GM23338 (cell line): ENCODE measurements at regions not wholly inside any gene's neighbourhood (a gene's known extent, or its start where the extent isn't known, plus 50 kb on each side); places are given as distances from the start of the nearest gene placed in this dataset.

Experiments
- ATAC-seq: fragments of 200-7000 bp; cut with Tn5 transposase; 3 replicates; pipeline ENCODE4 v1.9.1; 2020
- DNase-seq: peaks from one replicate; pipeline ENCODE4 v3.0.0-alpha.2; 2015; ENCODE audit warnings: low spot score
- H2AFZ ChIP-seq: fragments of 200-600 bp; sonication (generic); 2 replicates; pipeline ENCODE4 v1.8.0; 2016; ENCODE audit warnings: antibody characterized with exemption, mild to moderate bottlenecking, moderate library complexity
- H3F3A ChIP-seq: fragments of 200-600 bp; sonication (generic); replicated peaks from 2 replicates; pipeline ENCODE4 v1.8.0; 2017; ENCODE audit warnings: antibody characterized with exemption, mixed run types, low read depth
- H3K27ac ChIP-seq: fragments of 200-600 bp; sonication (generic); 2 replicates; pipeline ENCODE4 v1.6.1; 2016; ENCODE audit warnings: low read depth
- H3K27me3 ChIP-seq: fragments of 200-600 bp; sonication (generic); 2 replicates; pipeline ENCODE4 v1.8.0; 2016; ENCODE audit warnings: mild to moderate bottlenecking, mixed run types, moderate library complexity; ENCODE audit not compliant: insufficient read depth
- H3K36me3 ChIP-seq: fragments of 200-600 bp; sonication (generic); 2 replicates; pipeline ENCODE4 v1.8.0; 2016; ENCODE audit warnings: mild to moderate bottlenecking; ENCODE audit not compliant: insufficient read depth
- H3K4me1 ChIP-seq: fragments of 200-600 bp; sonication (generic); 2 replicates; pipeline ENCODE4 v1.8.0; 2016; ENCODE audit warnings: mild to moderate bottlenecking, moderate library complexity; ENCODE audit not compliant: insufficient read depth
- H3K4me2 ChIP-seq: fragments of 200-600 bp; sonication (generic); 2 replicates; pipeline ENCODE4 v1.7.1; 2017; ENCODE audit warnings: mixed run types
- H3K4me3 ChIP-seq: fragments of 200-600 bp; sonication (generic); 2 replicates; pipeline ENCODE4 v1.6.1; 2016; ENCODE audit warnings: mixed run types
- H3K79me2 ChIP-seq: fragments of 200-600 bp; sonication (generic); replicated peaks from 2 replicates; pipeline ENCODE4 v1.8.0; 2017; ENCODE audit warnings: mild to moderate bottlenecking; ENCODE audit not compliant: insufficient read depth
- H3K9me2 ChIP-seq: fragments of 200-600 bp; sonication (generic); 2 replicates; pipeline ENCODE4 v1.8.0; 2017; ENCODE audit not compliant: insufficient read depth
- H4K20me1 ChIP-seq: fragments of 200-600 bp; sonication (generic); replicated peaks from 2 replicates; pipeline ENCODE4 v1.8.0; 2017; ENCODE audit warnings: mild to moderate bottlenecking; ENCODE audit not compliant: insufficient read depth
- H3K27ac Mint-ChIP-seq: 2 replicates; pipeline ENCODE4 v1.8.0; 2020; ENCODE audit warnings: inconsistent platforms, mild to moderate bottlenecking, moderate library complexity, mixed read lengths
- H3K27me3 Mint-ChIP-seq: 3 replicates; pipeline ENCODE4 v1.8.0; 2022; ENCODE audit warnings: low read depth, mild to moderate bottlenecking, moderate library complexity, mixed read lengths, inconsistent platforms; ENCODE audit not compliant: insufficient read depth, poor library complexity
- H3K36me3 Mint-ChIP-seq: 3 replicates; pipeline ENCODE4 v1.8.0; 2021; ENCODE audit warnings: low read depth, mild to moderate bottlenecking, inconsistent platforms, moderate library complexity, mixed read lengths
- H3K4me1 Mint-ChIP-seq: 3 replicates; pipeline ENCODE4 v1.8.0; 2020; ENCODE audit warnings: mild to moderate bottlenecking, inconsistent platforms, mixed read lengths
- H3K4me3 Mint-ChIP-seq: 3 replicates; pipeline ENCODE4 v1.8.0; 2021; ENCODE audit warnings: moderate library complexity, mild to moderate bottlenecking, inconsistent platforms, mixed read lengths
- H3K9me3 Mint-ChIP-seq: 3 replicates; pipeline ENCODE4 v1.8.0; 2020; ENCODE audit warnings: moderate library complexity, mild to moderate bottlenecking, inconsistent platforms, mixed read lengths
- EZH2 ChIP-seq: fragments of 200-600 bp; sonication (generic); IDR thresholded peaks from one replicate; pipeline ENCODE4 v1.8.0; 2017; ENCODE audit warnings: antibody characterized with exemption, mild to moderate bottlenecking, low read depth; ENCODE audit not compliant: unreplicated experiment
- ZNF114 ChIP-seq: fragments of 250-450 bp; sonication (Bioruptor Pico); IDR thresholded peaks from 2 replicates; pipeline ENCODE4 v1.5.0; 2020; ENCODE audit warnings: mild to moderate bottlenecking, moderate library complexity
- ZNF331 ChIP-seq: fragments of 250-450 bp; sonication (Bioruptor Pico); IDR thresholded peaks from 2 replicates; pipeline ENCODE4 v1.5.0; 2020; ENCODE audit warnings: low read depth, mild to moderate bottlenecking, moderate library complexity
- TF ChIP-seq, protein P1 (sequence below): IDR thresholded peaks from 2 replicates; pipeline ENCODE4 v1.6.1; 2016; ENCODE audit warnings: antibody characterized with exemption
- TF ChIP-seq, protein P2 (sequence below): fragments of 250-450 bp; sonication (Bioruptor Pico); IDR thresholded peaks from 2 replicates; pipeline ENCODE4 v1.5.0; 2020; ENCODE audit warnings: mild to moderate bottlenecking, moderate library complexity

- TF ChIP-seq, protein P1, sequence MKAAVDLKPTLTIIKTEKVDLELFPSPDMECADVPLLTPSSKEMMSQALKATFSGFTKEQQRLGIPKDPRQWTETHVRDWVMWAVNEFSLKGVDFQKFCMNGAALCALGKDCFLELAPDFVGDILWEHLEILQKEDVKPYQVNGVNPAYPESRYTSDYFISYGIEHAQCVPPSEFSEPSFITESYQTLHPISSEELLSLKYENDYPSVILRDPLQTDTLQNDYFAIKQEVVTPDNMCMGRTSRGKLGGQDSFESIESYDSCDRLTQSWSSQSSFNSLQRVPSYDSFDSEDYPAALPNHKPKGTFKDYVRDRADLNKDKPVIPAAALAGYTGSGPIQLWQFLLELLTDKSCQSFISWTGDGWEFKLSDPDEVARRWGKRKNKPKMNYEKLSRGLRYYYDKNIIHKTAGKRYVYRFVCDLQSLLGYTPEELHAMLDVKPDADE, result no peak
- TF ChIP-seq, protein P2, sequence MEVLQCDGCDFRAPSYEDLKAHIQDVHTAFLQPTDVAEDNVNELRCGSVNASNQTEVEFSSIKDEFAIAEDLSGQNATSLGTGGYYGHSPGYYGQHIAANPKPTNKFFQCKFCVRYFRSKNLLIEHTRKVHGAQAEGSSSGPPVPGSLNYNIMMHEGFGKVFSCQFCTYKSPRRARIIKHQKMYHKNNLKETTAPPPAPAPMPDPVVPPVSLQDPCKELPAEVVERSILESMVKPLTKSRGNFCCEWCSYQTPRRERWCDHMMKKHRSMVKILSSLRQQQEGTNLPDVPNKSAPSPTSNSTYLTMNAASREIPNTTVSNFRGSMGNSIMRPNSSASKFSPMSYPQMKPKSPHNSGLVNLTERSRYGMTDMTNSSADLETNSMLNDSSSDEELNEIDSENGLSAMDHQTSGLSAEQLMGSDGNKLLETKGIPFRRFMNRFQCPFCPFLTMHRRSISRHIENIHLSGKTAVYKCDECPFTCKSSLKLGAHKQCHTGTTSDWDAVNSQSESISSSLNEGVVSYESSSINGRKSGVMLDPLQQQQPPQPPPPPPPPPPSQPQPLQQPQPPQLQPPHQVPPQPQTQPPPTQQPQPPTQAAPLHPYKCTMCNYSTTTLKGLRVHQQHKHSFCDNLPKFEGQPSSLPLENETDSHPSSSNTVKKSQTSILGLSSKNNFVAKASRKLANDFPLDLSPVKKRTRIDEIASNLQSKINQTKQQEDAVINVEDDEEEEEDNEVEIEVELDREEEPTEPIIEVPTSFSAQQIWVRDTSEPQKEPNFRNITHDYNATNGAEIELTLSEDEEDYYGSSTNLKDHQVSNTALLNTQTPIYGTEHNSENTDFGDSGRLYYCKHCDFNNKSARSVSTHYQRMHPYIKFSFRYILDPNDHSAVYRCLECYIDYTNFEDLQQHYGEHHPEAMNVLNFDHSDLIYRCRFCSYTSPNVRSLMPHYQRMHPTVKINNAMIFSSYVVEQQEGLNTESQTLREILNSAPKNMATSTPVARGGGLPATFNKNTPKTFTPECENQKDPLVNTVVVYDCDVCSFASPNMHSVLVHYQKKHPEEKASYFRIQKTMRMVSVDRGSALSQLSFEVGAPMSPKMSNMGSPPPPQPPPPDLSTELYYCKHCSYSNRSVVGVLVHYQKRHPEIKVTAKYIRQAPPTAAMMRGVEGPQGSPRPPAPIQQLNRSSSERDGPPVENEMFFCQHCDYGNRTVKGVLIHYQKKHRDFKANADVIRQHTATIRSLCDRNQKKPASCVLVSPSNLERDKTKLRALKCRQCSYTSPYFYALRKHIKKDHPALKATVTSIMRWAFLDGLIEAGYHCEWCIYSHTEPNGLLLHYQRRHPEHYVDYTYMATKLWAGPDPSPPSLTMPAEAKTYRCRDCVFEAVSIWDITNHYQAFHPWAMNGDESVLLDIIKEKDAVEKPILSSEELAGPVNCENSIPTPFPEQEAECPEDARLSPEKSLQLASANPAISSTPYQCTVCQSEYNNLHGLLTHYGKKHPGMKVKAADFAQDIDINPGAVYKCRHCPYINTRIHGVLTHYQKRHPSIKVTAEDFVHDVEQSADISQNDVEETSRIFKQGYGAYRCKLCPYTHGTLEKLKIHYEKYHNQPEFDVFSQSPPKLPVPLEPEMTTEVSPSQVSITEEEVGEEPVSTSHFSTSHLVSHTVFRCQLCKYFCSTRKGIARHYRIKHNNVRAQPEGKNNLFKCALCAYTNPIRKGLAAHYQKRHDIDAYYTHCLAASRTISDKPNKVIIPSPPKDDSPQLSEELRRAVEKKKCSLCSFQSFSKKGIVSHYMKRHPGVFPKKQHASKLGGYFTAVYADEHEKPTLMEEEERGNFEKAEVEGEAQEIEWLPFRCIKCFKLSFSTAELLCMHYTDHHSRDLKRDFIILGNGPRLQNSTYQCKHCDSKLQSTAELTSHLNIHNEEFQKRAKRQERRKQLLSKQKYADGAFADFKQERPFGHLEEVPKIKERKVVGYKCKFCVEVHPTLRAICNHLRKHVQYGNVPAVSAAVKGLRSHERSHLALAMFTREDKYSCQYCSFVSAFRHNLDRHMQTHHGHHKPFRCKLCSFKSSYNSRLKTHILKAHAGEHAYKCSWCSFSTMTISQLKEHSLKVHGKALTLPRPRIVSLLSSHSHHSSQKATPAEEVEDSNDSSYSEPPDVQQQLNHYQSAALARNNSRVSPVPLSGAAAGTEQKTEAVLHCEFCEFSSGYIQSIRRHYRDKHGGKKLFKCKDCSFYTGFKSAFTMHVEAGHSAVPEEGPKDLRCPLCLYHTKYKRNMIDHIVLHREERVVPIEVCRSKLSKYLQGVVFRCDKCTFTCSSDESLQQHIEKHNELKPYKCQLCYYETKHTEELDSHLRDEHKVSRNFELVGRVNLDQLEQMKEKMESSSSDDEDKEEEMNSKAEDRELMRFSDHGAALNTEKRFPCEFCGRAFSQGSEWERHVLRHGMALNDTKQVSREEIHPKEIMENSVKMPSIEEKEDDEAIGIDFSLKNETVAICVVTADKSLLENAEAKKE (CRISPR knock-in tag), result no peak
- TF ChIP-seq EZH2 (no peak), ZNF114 (CRISPR knock-in tag) (no peak)
Observed at GRCh38 chr2:6748406-6749067, 117.2 kb downstream of the CMPK2 start (continued).

GRCh38 chr2:6749962-6750361, 115.7 kb downstream of the CMPK2 start:
- Mint-ChIP-seq H3K27me3 (peaks cover 4% of the 10 kb centered on the region), H3K4me3 (no peak overlapping the region), H3K36me3 (no peaks in the 10 kb centered on the region), H3K9me3 (peaks cover 56% of the 10 kb centered on the region), H3K4me1 (peaks cover 11% of the 10 kb centered on the region; the same call in 2 of the 3 replicates), H3K27ac (no peak overlapping the region)
- Histone ChIP-seq H3K79me2 (no peaks in the 10 kb centered on the region), H3K4me1 (0 out of 2 replicates have a peak, but pooled peaks cover 13% of the 10 kb centered on the region), H3K9me2 (peaks cover 4% of the 10 kb centered on the region; the same call in 1 of the 2 replicates), H3K27ac (no peak overlapping the region), H3K36me3 (no peaks in the 10 kb centered on the region), H3F3A (no peaks in the 10 kb centered on the region), H3K4me2 (no peak overlapping the region), H4K20me1 (no peaks in the 10 kb centered on the region), H3K4me3 (no peak overlapping the region), H3K27me3 (no peaks in the 10 kb centered on the region), H2AFZ (no peak overlapping the region)
- peak; percentile 5 for DNase-seq
- ATAC-seq, result no peak
- TF ChIP-seq, protein P2 (CRISPR knock-in tag), result no peak
- no peak for TF ChIP-seq ZNF331 (CRISPR knock-in tag)
